Neural crest cell (in vitro differentiated cells): ENCODE measurements at regions not wholly inside any gene's neighbourhood (a gene's known extent, or its start where the extent isn't known, plus 50 kb on each side); places are given as distances from the start of the nearest gene placed in this dataset.

ENCODE experiments used
- DNase-seq: peaks from one replicate; pipeline ENCODE4 v3.0.0; 2021; ENCODE audit warnings: low read depth, mixed read lengths, low spot score
- H3K27ac Mint-ChIP-seq: one replicate; pipeline ENCODE4 v1.8.0; 2021; ENCODE audit warnings: mild to moderate bottlenecking, mixed read lengths; ENCODE audit not compliant: unreplicated experiment
- H3K27me3 Mint-ChIP-seq: 2 replicates; pipeline ENCODE4 v1.8.0; 2021; ENCODE audit warnings: low read depth, mild to moderate bottlenecking, mixed read lengths
- H3K36me3 Mint-ChIP-seq: 2 replicates; pipeline ENCODE4 v1.8.0; 2021; ENCODE audit warnings: low read depth, mild to moderate bottlenecking, mixed read lengths
- H3K4me1 Mint-ChIP-seq: 2 replicates; pipeline ENCODE4 v1.8.0; 2021; ENCODE audit warnings: mixed read lengths
- H3K4me3 Mint-ChIP-seq: one replicate; pipeline ENCODE4 v1.8.0; 2021; ENCODE audit warnings: mild to moderate bottlenecking, mixed read lengths
- H3K9me3 Mint-ChIP-seq: 2 replicates; pipeline ENCODE4 v1.8.0; 2021; ENCODE audit warnings: mixed read lengths
- CTCF ChIP-seq: fragments of 200-600 bp; sonication (generic); conservative IDR thresholded peaks from 2 replicates; pipeline ENCODE4 v1.5.0; 2021; ENCODE audit warnings: antibody characterized with exemption, mild to moderate bottlenecking

GRCh38 chr7:45420843-45421495, 153.2 kb upstream of the ADCY1 start:
- Mint-ChIP-seq H3K4me3 (no peak overlapping the region), H3K36me3 (no peaks in the 10 kb centered on the region), H3K4me1 (no peaks in the 10 kb centered on the region), H3K27ac (no peak overlapping the region), H3K9me3 (no peaks in the 10 kb centered on the region), H3K27me3 (peaks cover 2% of the 10 kb centered on the region)
- no peak for DNase-seq
- TF ChIP-seq CTCF: no peak

DNA sequence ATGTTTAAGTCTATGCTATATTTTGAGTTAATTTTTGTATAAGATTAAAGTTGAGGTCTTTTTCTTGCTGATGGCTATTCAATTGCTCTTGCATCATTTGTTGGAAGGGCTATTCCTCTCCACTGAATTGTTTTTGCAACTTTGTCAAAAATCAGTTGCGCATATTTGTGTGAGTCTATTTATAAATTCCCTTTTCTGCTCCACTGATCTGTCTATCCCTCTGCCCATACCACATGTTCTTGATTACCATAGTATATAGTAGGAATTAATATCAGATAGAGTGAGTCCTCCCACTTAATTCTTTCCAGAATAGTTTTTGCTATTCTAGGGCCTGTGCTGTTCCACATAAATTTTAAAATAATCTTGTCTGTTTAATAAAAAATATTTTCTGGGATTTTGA, 152.4 kb upstream of the ADCY1 start:
- H3K4me1 Mint-ChIP-seq: no peaks in the 10 kb centered on the region
- no peak overlapping the region for H3K4me3 Mint-ChIP-seq
- H3K36me3 Mint-ChIP-seq: no peaks in the 10 kb centered on the region
- no peaks in the 10 kb centered on the region for H3K9me3 Mint-ChIP-seq
- peaks cover 2% of the 10 kb centered on the region for H3K27me3 Mint-ChIP-seq
- TF ChIP-seq CTCF: no peak
- DNase-seq: no peak
- no peak overlapping the region for H3K27ac Mint-ChIP-seq

GRCh38 chr7:45430397-45430796, 143.8 kb upstream of the ADCY1 start:
- Mint-ChIP-seq H3K4me3 (no peak overlapping the region), H3K27me3 (peaks cover 12% of the 10 kb centered on the region)

DNA sequence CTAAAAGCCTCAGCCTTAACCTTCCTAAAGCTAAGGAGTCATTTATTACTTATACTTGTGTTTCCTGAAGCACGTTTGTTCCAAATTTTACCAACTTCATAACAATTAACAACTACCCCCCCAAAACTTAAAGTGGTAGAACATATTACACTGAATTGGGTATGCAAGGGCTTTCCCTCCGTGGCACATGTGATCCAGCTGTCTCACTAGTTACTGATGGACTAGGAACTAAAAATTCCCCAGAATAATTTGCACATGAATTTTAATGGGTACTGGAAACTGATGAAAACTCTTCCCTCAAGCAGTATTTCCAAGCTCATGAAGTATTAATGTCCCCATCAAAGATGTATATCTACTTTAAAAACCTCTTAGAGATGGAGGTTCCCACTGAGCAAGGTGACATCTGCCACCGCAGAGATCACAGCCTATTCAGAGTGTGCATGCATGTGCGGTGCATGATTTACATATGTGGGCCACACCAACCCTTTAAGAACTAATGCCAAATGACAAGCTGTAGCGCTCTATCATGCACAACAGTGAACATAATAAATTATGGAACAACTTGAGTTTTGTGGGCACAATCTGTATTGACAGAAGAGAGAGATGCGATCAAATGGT, 139.9 kb upstream of the ADCY1 start:
- Mint-ChIP-seq H3K9me3 (no peaks in the 10 kb centered on the region), H3K4me3 (no peak overlapping the region), H3K27me3 (peaks cover 17% of the 10 kb centered on the region), H3K4me1 (no peaks in the 10 kb centered on the region), H3K36me3 (no peaks in the 10 kb centered on the region), H3K27ac (no peak overlapping the region)
- no peak for DNase-seq
- TF ChIP-seq CTCF: no peak

More at GRCh38 chr7:45430397-45430796, 143.8 kb upstream of the ADCY1 start:
- TF ChIP-seq CTCF: no peak
- Mint-ChIP-seq H3K4me1 (no peaks in the 10 kb centered on the region), H3K36me3 (no peaks in the 10 kb centered on the region), H3K27ac (no peak overlapping the region), H3K9me3 (no peaks in the 10 kb centered on the region)
- DNase-seq: no peak

GRCh38 chr7:45435131-45435530, 139.0 kb upstream of the ADCY1 start:
- H3K4me1 Mint-ChIP-seq: no peaks in the 10 kb centered on the region
- no peaks in the 10 kb centered on the region for H3K36me3 Mint-ChIP-seq
- no peak overlapping the region for H3K27ac Mint-ChIP-seq
- no peak for DNase-seq
- no peak overlapping the region for H3K4me3 Mint-ChIP-seq
- peaks cover 16% of the 10 kb centered on the region for H3K27me3 Mint-ChIP-seq
- no peak for TF ChIP-seq CTCF
- no peaks in the 10 kb centered on the region for H3K9me3 Mint-ChIP-seq
